ENCODE measurements at regions not wholly inside any gene's neighbourhood (a gene's known extent, or its start where the extent isn't known, plus 50 kb on each side); places are given as distances from the start of the nearest gene placed in this dataset.

- TF ChIP-seq EZH2phosphoT487 (IDR thresholded peaks at IDR 0.05; ENCODE audit: low read depth, severe bottlenecking, unreplicated experiment) (no peak), CTCF (IDR thresholded peaks at IDR 0.05; ENCODE audit: poor library complexity) (no peak), EZH2 (IDR thresholded peaks at IDR 0.05; ENCODE audit: borderline replicate concordance) (no peak)
Observed at GRCh38 chr5:58378613-58379390, 81.1 kb downstream of the PLK2 start.

Measured in hepatocyte (in vitro differentiated cells).